CD4-positive, alpha-beta T cell treated with Interleukin-15 for 4 hours (primary cell): ENCODE measurements at regions not wholly inside any gene's neighbourhood (a gene's known extent, or its start where the extent isn't known, plus 50 kb on each side); places are given as distances from the start of the nearest gene placed in this dataset.
"Not testable (repeated sequence)": the region's sequence is repeated elsewhere in the genome, so short reads cannot be mapped to it uniquely, and the experiment has no call there.

ENCODE experiments used
- DNase-seq: peaks from one replicate; pipeline ENCODE4 v3.0.0-alpha.2; 2020; ENCODE audit warnings: low spot score

DNA sequence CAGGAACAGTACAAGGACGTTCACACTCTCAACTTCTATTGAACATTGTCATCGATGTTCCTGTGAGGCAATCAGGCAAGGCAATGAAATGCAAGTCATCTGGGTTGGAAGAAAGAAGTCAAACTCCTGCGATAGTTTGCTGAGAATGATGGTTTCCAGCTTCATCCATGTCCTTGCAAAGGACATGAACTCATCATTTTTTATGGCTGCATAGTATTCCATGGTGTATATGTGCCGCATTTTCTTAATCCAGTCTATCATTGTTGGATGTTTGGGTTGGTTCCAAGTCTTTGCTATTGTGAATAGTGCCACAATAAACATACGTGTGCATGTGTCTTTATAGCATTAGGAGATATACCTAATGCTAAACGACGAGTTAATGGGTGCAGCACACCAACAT is 180.0 kb downstream of the RTP5 start:
- DNase-seq: not testable (repeated sequence)

GRCh38 chr2:242051463-242051862 is 181.9 kb downstream of the RTP5 start:
- DNase-seq: no peak

DNA sequence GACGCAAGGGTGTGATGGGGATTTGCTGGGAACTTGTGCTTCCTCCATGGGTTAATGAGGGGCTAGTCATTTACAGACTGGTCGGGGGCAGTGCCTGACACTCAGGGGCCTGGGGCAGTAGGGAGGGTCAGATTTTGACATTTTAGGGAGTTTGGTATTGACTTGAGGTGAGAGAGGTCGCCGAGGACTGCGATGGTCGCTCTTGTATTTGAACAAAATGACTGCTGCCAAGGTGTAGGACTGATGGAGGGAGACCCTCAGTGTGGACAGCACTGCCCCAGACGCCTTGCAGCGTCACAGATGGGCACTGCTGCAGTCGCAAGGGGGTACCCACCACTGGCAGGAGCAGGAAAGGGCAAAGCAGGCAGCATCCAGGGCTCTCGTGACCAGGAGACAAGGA is 182.9 kb downstream of the RTP5 start:
- no peak for DNase-seq

DNA sequence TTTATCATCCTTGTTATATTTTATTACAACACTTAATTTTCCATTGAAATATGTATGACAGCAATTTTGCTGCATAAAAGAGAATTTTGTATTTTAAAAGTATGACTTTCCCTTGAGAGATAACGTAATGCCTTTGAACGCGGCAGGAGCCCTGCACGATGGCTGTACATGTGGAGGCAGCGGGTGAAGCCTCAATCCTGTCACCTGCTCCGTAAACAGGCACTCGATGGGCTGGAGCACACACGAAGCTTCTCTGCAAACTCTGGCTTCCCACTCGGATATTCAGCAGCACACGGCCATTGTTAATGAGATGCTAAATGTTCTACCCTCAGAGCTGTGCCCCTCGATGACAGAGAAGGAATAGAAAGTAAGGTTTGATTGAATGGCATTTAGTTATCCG is 184.4 kb downstream of the RTP5 start:
- no peak for DNase-seq

DNA sequence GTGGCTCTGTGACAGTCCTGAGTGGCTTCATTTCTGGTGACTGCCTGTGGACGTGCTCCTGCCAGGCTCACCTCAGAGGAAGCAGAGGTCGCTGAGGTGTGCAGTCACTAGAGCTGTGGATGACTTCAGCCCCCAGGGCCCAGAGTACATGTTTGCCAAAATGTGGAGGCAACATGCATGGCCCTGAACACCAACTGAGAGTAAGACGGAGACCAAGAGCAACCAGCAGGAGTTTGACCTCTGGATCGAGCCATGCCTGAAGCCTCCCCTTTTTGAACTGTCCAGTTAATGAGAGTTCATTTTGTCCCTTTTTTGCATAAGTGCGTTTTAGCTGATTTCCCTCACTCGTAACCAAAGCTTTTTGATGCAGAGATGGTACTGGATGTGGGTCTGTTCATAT is 184.9 kb downstream of the RTP5 start:
- no peak for DNase-seq

GRCh38 chr2:242054881-242055801 is 185.6 kb downstream of the RTP5 start:
- no peak for DNase-seq

- no peak for DNase-seq
These were observed 186.5 kb downstream of the RTP5 start for GRCh38 chr2:242056026-242056425.

DNA sequence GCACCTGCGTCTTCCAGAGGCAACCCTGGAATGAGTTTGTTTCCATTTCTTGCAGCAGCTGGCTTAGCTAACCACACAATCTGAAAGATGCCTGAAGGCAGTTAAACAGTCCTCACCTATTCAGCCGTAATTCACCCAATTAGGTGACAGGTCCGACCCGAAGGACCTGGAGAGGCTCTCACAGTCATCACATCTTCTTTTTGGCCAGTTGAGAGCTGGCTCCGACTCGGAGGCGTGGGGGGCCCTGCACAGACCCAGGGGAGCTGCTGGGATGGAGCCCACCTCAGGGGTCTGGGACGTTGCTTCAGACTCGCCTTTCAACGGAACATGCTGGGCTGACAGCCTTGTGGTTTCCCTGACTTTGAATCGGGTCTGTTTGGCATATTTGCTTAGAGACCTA is 187.3 kb downstream of the RTP5 start:
- no peak for DNase-seq

GRCh38 chr2:242057379-242058040 is 188.0 kb downstream of the RTP5 start:
- DNase-seq: no peak

- DNase-seq: no peak
These were observed 188.7 kb downstream of the RTP5 start for GRCh38 chr2:242058116-242058680.

- DNase-seq: no peak
These were observed 190.0 kb downstream of the RTP5 start for GRCh38 chr2:242059566-242059965.

- no peak for DNase-seq
These were observed 190.8 kb downstream of the RTP5 start for GRCh38 chr2:242060212-242060835.

DNA sequence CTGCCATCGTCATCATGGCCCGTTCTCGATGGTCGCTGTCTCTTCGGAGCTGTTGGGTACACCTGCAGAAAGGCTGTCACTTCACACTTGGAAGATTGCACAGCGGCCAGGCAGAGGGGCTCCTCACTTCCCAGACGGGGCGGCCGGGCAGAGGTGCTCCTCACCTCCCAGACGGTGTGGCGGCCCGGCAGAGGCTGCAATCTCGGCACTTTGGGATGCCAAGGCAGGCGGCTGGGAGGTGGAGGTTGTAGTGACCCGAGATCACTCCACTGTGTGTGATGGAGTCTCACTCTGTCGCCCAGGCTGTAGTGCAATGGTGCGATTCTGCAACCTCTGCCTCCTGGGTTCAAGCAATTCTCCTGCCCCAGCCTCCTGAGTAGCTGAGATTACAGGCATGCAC is 192.4 kb downstream of the RTP5 start:
- DNase-seq: not testable (repeated sequence)

DNA sequence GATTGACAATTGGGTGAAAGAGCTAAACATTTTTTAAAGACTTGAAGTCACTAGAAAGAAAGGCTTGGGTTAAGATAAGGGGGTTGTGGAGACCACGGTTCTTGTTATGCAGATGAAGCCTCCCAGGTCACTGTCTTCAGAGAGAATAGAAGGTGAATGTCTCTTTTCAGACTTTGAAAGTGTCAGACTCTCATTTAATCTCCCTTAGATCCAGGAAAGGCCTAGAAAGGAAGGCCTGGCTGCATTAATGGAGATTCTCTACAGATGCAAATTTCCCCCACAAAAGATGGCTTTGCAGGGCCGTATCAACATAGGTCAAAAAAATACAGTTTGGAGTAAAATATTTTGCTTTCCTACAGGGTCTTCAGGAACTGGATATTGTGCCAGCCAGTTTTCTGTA is 193.9 kb downstream of the RTP5 start:
- DNase-seq: no peak

DNA sequence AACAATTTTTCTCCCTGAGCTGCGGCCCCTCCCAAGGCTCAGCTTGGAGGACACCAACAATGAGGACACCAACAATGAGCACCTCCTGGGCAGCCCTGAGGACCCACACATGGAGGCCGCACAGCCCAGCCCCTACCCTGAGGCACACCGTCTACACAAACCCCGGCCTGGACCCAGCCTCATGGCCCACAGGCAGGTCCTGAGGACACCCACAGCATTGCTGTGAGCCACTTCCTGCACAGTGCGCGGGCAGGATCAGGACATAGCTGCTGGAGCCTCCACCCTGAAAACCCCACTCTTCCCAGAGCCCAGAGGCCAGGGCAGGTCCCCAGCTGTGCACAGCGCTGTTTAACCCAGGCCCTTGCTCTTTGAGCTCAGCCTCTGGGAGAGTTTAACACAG is 194.3 kb downstream of the RTP5 start:
- no peak for DNase-seq

DNA sequence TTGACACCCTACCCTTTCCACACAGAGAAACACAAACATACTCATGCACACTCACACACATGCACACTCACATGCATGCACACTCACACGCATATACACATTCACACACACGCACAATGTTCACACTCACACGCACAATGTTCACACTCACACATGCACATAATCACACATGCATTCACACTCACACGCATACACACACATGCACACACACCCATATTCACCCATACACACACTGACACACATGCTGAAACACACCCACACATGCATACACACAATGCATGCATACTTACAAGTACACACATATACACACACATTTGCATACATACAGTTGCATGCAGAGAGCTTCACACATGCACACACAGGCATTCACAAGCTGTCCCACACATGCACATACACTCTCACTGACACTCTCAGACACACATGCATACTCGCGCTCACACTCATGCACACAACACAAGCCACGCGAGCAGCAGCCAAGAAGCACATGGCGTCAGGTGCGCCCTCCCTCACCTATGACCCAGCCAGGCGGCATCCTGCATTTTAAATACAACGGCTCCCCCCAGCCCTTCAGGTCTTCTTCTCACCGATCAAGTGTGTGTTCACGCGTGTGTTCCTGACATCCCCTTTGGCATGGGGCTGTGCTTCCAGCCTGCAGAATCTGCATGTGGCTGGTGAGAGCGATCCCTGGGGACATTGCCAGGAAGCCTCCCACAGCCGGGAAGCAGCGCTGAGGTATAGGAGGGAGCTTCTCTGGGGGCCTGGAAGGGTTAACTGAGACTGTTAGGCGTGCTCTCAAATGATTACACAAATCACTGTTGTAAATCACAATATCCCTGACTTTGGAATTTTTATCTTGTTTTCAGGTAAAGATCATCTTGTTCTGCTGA is 195.1 kb downstream of the RTP5 start:
- no peak for DNase-seq

DNA sequence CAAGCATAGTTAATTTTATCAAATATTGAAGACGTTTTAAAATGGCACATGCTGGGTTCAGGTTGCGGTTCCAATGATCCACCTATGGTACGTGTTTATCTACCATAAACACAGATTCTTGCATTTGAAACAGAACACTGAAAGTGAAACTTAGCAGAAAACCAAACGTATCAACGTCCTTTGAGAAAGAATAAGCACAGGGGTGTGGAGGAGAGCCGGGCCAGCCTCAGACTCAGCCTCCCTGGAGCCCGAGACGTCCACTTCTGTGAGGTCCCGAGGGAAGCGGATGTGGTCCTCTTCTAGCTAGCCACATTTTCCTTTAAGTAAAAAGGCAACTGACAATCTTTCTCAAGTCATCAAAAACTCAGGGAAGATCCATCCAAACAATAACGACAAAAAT is 195.9 kb downstream of the RTP5 start:
- no peak for DNase-seq

- DNase-seq: no peak
These were observed 199.5 kb downstream of the RTP5 start for GRCh38 chr2:242069018-242069417.

GRCh38 chr2:242069938-242070395 is 200.4 kb downstream of the RTP5 start:
- not testable (repeated sequence) for DNase-seq

GRCh38 chr2:242070726-242071125 is 201.2 kb downstream of the RTP5 start:
- not testable (repeated sequence) for DNase-seq

DNA sequence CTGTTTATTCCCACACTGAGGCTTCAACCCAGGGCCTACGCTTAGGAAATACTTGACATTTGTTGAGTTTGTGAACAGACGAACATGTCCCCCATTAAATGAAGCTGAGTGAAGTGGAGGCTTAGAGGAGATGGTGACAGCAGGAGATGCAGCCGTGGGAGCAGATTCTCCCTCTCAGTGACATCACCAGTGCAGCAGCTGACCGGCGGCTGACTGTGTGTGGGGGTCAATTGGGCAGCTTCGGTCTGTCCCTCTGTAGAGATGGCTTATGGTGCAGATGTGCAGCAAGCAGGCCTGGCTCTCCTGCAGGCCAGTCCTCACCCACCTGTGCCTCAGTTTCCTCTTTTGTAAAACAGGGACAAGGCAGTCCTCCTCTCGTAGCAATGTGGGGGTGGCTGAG is 201.8 kb downstream of the RTP5 start:
- DNase-seq: not testable (repeated sequence)
